ENCODE measurements at regions not wholly inside any gene's neighbourhood (a gene's known extent, or its start where the extent isn't known, plus 50 kb on each side); places are given as distances from the start of the nearest gene placed in this dataset.

DNA sequence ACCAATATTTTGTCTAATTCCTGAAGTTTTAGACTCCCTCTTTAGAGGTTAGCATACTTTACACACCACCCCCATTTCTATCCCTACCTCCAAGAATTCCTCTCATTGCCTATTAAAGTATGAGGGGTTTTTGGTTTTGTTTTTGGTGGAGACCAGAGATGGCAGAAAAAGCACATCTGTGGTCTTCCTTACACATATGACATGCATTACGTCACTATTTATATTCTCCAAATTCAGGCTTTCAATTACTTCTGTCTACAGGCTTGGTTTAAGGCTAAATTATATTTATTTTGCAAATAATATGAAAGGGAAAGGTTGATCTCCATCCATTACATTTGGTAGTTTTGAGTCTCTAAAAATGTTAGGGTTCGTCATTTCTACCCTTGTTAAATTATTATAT is 674.6 kb downstream of the LMO4 start:
- no peak for DNase-seq (ENCODE audit: low spot score)

DNA sequence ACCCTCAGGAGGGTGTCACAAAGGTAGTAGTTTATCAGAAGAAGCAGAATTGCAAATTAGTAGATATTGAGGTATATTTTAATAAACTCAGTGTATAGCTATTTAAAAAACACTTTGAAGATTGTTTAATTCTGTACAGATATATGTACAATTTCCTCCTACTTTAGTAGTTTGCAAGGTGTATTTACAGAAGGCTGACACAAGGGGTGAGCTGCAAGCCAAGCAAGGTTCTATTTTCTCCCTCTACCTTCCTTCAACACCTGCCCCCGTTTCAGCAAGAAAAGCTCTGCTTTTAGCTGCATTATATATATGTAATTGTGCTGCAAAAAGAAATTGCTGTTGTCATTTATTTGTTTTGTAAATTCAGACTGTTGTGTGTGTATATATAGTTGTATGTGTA is 674.2 kb upstream of the PKN2 start:
- DNase-seq (ENCODE audit: low spot score) = no peak

DNA sequence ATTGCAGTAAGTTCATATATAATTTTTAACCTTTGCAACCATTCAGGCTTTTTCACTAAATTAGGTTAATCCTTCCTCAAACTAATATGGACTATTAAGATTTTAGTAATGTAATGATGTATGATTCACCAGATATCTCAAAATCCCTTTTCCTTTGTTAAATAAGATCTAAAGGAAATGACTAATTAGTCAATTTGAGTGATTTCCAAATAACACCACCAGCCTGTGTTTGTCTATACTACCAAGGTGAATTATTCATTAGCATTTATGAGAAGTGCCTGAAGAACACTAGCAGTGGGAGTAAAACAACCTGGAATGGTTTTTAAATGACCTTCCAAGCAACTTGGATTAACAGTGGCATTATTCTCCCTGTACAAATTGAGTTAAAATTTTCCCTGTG is 670.6 kb upstream of the PKN2 start:
- DNase-seq (ENCODE audit: low spot score) = no peak

DNA sequence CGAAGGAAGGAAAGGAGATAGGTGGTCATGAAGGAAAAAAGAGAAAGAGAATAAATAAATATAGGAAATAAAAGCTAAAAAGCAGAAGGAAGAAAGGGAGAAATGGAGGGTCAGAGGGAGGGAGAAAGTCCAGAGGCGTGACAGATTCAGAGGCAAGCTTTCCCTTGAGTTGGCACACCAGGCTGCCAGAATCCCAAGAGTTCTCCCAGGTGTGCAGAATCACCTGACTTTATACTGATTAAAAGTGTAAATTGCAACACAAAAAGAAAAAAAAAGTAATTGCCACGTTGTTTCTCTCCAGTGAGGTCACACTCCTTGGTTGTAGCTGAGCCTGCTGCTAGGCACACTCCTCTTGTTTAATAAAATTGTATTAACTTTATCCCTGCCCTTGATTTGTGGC is 669.9 kb upstream of the PKN2 start:
- DNase-seq (ENCODE audit: low spot score) = no peak

DNA sequence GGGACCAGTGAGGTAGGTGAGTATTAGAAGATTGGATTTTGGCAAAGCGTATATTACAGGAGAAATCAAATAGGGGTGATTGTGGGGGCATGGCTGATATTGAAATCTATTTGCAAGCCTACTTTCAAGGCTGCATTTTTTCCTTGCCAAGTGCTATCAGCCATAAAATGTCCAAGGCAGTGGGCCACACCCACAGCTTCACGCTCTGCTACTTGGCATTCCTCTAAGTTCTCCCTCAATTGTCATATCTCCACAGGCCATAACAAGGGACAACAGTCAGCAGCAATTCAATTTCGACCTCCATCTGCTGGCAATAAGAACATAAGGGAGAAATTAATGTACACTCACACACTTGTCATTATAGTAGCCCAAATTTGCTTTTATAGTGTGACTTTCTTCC is 667.1 kb upstream of the PKN2 start:
- DNase-seq (ENCODE audit: low spot score) = no peak

DNA sequence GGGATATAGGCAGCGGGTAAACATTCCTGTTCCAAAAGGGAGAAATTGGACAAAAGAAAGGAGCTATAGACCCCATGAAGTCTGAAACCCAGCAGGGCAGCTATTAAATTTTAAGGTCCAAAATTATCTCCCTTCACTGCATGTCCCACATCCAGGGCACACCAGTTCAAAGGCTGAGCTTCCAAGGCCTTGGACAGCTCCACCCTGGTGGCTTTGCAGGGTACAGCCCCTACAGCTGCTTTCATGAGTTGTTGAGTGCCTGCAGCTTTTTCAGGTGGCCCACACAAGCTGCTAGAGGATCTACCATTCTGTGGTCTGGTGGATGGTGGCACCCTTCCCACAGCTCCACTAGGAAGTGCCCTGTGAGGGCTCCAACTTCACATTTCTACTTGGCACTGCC is 662.5 kb upstream of the PKN2 start:
- DNase-seq (ENCODE audit: low spot score) = no peak

DNA sequence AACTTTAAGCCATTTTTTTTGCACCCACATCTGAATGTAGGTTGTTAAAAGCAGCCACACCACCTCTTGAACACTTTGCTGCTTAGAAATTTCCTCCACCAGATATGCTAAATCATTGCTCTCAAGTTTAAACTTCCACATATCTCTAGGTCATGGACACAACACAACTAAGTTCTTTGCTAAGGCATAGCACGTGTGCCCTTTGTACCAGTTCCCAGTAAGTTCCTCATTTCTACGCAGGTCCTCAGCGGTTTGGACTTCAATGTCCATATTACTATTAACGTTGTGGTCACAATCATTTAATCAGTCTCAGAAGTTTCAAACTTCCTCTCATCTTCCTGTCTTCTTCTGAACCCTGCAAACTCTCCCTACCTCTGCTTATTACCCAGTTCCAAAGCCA is 661.6 kb upstream of the PKN2 start:
- DNase-seq (ENCODE audit: low spot score) = no peak

DNA sequence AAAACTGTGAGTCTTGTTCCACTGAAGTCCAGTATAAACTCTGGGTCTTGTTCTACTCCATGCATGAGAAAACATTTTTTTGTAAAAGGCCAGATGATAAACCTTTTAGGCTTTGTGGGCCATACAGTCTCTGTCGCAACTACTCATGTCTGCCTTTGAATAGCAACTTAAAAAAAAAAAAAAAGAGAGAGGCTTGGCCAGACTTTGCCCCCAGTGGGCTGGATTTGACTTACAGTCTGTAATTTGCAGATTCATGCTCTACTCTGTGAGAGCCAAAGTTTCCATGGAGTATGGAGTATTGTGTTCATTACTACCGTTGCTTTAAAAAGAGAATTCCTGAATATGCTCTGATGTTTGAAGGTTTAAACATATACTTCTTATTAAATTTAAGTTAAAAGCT is 654.9 kb upstream of the PKN2 start:
- DNase-seq (ENCODE audit: low spot score) = no peak

DNA sequence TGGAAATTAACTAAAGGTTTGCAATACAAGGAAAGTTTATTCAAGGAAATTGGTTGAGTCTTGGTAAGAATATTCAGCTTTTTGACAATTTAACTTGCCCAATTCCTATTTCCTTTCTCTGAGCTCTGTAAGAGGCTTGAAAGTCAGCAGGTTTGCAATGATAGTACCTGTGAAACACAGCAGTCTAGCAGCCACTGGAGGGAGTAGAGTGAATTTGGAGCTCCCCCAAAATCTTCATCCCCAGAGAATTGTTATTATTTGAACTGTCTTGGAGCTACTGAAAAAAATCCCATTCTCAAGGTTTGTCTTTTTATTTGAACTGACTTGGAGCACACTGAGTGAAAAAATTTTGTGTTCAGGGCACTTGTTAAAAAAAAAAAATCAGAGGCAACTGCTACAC is 654.2 kb upstream of the PKN2 start:
- no peak for DNase-seq (ENCODE audit: low spot score)

DNA sequence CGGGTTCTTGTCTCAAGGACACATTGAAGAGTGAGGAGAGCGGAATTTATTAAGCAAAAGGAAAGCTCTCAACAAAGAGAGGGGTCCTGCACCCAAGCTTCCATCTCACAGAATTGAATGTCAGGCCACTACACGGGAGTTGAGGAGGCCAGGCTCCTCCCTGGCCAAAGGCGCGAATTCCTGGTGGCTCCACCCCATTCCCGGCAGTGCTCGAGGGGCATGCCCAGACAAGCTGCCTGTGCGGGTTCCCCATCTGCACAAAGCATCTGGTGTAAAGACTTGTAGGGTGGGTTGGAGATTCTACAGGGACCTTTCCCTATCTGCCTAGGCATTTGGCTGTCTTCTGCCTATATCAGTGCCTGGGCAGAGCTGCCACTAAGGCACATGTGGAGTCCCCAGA is 648.5 kb upstream of the PKN2 start:
- no peak for DNase-seq (ENCODE audit: low spot score)

DNA sequence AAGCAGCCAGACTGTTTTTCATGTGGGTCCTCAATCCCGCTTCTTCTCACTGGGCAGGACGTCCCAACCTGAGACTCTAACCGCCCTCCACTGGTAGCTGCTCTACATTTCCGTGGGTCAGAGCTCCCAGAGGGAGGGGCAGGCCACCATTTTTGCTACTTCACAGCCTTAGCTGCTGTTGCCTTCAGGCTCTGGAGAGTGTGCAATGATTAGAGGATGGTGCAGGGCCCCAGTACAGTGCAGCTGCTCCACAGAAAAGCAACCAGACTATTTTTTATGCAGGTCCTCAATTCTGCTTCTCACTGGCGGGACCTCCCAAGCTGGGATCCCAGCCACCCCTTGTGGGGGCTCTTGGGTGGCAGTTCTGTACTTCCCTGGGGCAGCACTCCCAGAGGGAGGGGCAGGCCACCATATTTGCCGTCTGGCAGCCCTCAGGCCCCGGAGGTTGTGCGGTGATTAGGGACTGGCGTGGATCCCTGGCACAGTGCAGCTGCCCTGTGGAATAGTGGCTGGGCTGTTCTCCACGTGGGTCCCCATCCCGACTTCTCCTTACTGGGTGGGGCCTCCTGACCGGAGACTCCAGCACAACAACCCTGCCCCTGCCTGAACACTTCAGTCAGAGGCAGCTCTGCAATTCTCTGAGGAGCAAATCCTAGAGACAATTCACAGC is 647.6 kb upstream of the PKN2 start:
- no peak for DNase-seq (ENCODE audit: low spot score)

DNA sequence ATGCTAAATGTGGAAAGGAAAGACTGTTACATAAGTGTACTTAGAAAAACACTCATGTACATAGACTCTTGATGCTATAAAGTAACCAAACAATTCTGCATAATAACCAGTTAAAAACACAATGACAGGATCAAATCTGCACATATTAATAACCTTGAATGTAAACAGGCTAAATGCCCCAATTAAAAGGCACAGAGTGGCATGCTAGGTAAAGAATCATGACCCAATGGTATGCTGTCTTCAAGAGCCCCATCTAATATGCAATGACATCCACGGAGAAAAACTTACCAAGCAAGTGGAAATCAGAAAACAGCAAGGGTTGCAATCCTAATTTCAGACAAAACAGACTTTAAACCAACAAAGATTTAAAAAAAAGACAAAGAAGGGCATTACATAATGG is 644.8 kb upstream of the PKN2 start:
- no peak for DNase-seq (ENCODE audit: low spot score)

DNA sequence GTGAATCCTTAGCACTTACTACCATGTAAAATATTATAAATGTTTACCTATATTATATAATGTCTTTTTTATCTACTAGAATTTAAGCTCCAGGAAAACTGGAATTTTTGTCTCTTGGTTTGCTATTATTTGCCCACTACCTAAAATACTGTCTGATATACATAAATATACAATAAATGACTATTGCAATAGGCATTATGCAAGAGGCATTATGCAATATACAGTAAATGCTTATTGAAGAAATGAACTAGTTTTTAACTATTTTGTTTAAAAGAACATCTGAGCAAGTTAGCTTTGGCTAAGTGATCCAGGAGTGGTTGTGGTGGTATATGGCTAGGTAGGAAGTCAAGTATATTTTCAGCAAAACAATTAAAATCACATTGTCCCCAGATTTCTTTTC is 640.2 kb upstream of the PKN2 start:
- no peak for DNase-seq (ENCODE audit: low spot score)

DNA sequence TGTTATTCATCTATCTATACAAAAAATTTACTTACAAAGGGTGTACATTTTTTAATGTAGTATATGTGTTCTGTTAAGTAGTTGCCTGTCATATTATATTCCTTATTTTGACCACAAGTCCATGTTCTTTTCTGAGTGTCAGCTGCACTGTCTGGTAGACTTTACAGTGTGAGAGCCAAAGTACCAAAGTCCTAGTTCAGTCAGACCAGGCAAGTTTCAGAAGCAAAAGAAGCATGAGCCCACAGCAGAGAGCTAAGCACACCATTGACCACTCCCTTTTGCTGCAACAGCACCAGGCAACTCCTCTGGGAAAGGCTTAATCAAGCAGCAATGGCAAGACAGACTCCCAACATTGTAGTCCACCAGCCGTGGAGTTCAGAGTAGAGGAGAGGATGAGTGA is 631.9 kb upstream of the PKN2 start:
- DNase-seq (ENCODE audit: low spot score) = no peak

DNA sequence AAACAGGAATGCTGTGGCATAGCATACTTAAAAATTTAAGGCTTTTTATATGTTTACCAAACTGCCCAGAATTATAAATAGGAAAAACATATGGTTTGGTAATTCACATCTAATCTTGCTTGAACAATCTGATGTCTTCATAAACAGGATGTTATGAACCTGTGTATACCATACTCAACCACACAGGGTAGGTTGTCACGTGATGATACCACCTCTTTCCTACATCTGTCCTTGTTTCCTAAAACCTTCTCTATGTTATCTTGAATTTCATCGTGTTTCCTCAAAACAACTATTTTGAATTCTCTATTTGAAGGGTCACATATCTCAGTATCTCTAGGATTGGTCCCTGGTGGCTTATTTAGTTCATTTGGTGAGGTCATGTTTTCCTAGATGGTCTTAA is 631.0 kb upstream of the PKN2 start:
- no peak for DNase-seq (ENCODE audit: low spot score)

DNA sequence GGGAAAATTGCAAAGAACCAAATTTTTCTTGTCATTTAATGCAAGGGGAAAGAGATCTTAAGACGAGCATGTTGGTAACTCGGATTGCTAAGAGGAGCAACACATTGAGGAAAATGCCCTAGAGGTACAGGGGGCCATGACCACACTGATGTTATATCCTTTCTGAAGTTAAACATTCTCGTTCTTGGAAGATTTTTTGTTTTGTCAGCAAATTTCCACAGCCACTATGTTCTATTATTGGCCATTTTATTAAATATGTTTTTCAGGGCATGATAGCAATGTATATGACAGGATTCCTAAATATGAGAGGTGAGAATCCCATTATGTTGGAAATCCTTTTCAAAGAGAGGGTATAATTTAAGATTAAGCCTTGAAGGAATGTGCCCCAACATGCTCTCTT is 627.2 kb upstream of the PKN2 start:
- no peak for DNase-seq (ENCODE audit: low spot score)

DNA sequence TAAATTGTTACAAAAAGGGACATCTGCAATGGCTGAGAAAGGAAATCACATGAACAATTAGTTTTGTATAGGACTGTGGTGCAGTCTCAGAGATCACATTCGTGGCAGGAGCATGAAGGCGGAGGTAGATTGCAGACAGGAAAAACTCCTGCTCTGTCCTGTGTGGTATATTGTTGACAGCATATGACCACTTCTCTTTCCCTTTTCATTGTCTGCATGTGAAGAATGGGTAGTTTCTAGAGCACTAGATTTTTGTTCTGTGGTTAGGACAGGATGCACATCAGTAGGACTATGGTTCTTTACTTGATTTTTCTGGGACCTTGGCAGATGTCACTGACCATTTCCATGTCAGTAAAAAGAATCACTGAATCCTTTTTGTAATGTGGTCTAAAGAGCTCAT is 625.9 kb upstream of the PKN2 start:
- DNase-seq (ENCODE audit: low spot score) = no peak

DNA sequence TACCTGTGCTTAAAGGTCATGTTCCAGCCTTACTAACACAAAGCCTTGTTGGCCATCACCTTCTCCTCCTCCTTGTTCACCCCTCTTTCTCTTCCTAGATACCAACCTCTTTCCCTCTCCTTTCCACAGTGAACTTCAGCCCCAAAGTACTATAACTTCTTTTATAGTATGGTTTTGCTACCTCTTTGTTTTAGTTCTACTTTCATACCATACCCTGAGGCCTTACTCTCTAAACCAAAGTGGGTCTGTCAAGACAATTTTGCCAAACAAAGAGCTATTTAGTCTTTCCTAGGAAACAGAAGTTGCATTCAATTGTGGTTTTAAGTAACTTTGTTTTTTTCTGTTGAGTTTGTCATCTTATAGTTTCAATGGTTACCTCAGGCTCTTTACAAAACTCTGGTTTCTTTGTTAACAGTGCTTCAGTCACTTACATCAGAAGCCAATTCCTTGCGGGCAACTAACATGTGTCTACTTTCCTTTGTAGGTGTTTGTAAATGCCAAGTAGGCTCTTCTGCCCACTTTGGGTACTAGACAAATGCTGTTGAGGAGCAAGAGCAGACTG is 623.9 kb upstream of the PKN2 start:
- no peak for DNase-seq (ENCODE audit: low spot score)

DNA sequence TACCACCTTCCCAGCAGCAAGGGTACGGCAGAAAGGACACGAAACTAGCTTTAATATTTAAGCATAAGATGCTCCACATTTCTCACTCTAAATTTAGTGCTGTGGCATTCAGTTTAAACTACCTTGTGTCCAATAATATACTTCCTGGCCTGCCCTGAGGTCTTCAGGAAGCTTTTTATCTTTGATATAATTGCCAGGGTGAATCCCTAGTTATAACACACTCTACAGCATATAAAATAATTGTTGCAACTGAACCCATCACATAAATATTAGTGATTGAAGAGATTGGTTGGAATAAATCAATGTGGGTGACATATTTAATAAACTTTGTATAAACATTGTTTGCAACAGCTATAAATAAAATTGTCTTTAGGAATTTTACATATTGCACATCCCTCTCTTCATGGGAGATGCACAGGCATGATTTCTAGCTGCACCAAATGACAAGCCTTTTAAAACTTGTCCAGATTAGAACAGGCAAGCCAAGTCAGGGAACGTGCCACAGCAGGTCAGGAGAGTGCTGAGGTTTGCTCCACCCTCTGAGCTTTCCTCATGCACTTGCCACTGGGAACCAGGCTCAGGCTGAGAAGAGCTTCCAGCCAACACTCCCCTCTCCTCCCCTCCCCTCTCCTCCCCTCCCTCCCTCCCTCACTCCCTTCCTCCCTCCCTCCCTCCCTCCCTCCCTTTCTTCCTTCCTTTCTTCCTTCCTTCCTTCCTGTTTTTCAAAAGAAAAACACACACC is 623.2 kb upstream of the PKN2 start:
- no peak for DNase-seq (ENCODE audit: low spot score)

DNA sequence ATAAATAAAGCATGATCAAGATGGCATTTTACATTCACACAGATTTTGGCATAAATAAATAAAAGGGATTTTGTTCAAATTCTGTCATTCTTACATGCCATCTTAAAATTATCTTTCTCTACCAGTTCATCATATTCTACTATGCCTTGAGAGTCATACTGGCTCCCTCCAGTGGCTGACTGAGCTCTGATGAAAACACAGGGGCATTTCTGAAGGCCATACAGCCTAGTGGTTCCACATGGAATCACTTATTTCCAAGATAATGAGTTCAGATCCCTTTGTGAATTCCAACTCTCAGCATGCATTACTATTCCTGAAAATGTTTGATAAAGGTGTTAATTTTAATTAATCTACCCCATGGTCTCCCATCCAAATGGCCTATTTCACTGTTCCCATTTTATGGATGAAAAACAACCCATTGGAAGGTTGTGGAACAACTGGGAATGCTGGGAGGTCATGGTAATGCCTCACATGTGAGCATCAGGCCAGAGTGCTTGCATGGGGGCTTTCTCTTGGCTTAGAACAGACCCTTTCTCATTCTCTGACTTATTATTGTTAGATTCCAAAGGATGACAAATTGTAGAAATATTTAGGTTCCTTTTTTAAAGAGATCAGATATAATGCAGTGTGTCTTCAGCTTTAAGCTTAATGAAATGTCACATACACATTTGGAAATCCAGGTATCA is 622.4 kb upstream of the PKN2 start:
- DNase-seq (ENCODE audit: low spot score) = no peak

DNA sequence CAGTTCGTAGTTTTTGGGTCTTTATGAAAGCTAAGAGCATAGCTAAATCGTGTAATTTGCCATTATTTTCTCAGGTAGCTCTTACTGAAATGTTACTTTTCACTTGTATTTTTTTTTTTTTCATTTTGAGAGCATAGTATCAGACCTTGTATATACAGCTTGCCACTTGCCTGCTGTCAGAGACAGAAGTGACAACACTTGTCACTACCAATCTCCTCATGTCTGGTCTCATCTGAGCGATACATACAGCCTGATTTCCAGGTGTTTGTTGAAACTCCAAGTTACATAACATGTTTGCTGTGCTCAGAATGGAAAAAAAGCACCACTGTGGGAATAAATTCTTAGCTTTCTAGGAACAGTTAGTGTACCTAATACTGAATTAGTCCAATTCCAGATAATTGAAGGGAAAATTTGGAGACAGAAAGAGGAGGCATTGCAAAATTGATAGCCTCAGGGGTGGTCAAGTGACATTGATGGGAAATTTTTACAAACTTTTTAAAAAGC is 621.4 kb upstream of the PKN2 start:
- no peak for DNase-seq (ENCODE audit: low spot score)

DNA sequence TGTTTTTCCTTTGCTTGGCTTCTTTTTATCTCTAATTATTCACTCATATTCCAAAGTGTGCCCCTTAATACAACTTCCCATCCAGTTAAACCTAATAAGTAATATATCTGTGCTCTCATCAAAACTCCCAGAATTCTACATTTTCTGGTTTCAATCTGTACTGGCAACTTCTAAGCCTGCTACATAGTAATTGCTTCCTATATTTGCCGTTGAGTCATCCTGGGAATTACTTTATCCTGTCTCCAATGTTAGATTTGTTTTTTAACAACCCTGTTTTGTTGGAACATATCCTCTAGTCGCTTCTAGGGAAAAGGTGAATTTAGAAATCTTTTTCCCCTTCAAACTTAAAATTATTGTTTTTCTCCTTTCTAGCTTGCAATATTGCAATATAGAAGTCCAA is 620.5 kb upstream of the PKN2 start:
- DNase-seq (ENCODE audit: low spot score) = no peak

DNA sequence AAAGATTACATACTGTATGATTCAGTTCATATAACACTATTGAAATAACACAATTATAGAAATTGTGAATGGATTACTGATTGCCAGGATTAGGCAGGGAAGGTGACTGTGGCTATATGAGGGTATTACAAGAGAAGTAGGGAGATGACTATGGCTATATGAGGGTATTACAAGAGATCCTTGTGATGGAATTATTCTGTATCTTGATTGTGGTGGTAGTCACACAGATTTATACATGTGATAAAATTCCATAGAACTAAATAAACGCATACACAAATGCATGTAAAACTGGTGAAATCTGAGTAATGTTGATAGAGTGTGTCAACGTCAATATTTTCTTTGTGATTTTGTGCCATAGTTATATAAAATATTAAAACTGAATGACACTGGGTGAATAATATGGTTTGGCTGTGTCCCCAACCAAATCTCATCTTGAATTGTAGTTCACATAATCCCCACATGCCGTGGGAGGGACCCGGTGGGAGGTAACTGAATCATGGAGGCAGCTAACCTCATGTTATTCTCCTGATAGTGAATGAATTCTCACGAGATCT is 615.6 kb upstream of the PKN2 start:
- DNase-seq (ENCODE audit: low spot score) = no peak
